ENCODE measurements at regions not wholly inside any gene's neighbourhood (a gene's known extent, or its start where the extent isn't known, plus 50 kb on each side); places are given as distances from the start of the nearest gene placed in this dataset.

DNA sequence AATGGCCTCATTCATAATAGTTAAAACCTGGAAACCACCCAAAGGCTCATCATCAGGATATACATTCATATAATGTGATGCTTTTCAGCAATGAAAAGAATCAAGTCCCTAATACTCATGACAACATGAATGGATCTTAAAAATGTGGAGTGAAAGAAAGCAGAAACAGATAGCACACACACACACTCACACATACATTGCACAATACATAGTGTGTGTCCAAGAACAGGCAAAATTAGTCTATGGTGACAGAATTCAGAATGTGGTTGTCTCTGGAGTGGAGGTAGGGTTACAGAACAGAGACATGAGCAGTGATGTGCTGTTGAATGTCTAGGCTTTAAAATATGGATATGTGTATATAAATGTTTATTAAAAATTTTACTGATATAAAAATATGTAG, 419.9 kb upstream of the PCDH15 start:
- TF ChIP-seq, protein P1, sequence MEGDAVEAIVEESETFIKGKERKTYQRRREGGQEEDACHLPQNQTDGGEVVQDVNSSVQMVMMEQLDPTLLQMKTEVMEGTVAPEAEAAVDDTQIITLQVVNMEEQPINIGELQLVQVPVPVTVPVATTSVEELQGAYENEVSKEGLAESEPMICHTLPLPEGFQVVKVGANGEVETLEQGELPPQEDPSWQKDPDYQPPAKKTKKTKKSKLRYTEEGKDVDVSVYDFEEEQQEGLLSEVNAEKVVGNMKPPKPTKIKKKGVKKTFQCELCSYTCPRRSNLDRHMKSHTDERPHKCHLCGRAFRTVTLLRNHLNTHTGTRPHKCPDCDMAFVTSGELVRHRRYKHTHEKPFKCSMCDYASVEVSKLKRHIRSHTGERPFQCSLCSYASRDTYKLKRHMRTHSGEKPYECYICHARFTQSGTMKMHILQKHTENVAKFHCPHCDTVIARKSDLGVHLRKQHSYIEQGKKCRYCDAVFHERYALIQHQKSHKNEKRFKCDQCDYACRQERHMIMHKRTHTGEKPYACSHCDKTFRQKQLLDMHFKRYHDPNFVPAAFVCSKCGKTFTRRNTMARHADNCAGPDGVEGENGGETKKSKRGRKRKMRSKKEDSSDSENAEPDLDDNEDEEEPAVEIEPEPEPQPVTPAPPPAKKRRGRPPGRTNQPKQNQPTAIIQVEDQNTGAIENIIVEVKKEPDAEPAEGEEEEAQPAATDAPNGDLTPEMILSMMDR (IDR thresholded peaks at IDR 0.05; ENCODE audit: insufficient read depth, low read length, missing control alignments): no peak
- DNase-seq (ENCODE audit: low read depth, low spot score): no peak
- H3K4me3 ChIP-seq (ENCODE audit: low read depth, low read length): no peak overlapping the region
- ChIA-PET POLR2A (no interaction called here), CTCF (no interaction called here)

DNA sequence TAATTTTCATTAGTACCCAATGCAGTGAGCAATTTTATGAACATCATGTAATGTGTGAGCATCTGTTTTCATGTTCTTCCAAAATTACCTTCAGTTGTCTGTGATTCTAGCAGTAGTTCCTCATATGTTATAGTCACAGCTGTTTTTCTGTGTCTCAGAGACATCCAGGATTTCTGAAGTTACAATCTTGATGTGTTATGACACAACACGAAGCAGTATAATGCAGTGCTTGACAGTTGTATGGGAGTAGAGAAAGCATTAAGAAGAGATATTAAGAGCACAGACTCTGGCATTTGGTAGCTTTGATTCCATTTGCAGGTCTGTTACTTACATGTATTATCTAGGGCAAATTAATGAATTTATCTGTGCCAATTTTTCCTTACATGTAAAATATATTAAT, 414.7 kb upstream of the PCDH15 start:
- no peak for DNase-seq (ENCODE audit: low read depth, low spot score)
- ChIA-PET POLR2A (no interaction called here), CTCF (no interaction called here)
- TF ChIP-seq, protein P1 (IDR thresholded peaks at IDR 0.05; ENCODE audit: insufficient read depth, low read length, missing control alignments): no peak
- H3K4me3 ChIP-seq (ENCODE audit: low read depth, low read length): no peak overlapping the region

DNA sequence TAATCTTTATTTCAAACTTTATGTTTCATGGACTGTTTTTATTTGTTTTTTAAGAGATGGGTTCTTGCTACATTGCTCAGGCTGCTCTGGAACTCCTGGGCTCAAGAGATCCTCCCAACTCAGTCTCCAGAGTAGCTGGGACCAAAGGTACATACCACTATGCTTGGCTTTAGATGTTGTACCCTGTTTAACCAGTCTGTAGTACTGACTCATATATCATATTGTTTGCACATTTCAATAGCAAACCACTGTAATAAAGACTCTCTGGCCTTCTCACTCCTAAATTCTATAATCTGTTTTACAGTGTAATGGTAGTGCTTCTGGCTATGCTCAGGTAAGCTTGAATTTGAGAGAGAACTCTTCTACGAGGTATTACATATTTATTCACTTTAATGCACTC, 413.6 kb upstream of the PCDH15 start:
- no peak for DNase-seq (ENCODE audit: low read depth, low spot score)
- no peak overlapping the region for H3K4me3 ChIP-seq (ENCODE audit: low read depth, low read length)
- CTCF ChIA-PET: no interaction called here
- POLR2A ChIA-PET: no interaction called here
- TF ChIP-seq, protein P1 (IDR thresholded peaks at IDR 0.05; ENCODE audit: insufficient read depth, low read length, missing control alignments): no peak

DNA sequence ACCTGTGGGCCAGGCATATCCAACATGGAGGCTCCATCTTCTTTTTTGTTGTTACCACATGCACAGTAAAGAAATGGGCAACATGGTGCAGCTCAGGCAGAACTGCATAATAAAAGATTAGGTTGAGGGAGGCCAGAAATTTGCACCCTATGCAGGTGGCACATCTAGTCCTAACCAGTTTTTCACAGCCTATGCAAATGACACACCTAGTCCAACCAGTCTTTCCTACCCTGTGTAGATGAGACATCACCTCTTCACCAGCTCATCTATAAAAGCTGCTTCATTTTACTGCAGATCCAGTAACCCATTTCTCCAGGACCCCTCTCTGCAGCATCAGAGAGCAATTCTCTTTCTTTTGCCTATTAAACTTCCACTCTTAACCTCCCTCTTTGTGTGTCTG, 411.0 kb upstream of the PCDH15 start:
- TF ChIP-seq, protein P1 (IDR thresholded peaks at IDR 0.05; ENCODE audit: insufficient read depth, low read length, missing control alignments): no peak
- ChIA-PET POLR2A (no interaction called here), CTCF (no interaction called here)
- no peak for DNase-seq (ENCODE audit: low read depth, low spot score)
- no peak overlapping the region for H3K4me3 ChIP-seq (ENCODE audit: low read depth, low read length)

DNA sequence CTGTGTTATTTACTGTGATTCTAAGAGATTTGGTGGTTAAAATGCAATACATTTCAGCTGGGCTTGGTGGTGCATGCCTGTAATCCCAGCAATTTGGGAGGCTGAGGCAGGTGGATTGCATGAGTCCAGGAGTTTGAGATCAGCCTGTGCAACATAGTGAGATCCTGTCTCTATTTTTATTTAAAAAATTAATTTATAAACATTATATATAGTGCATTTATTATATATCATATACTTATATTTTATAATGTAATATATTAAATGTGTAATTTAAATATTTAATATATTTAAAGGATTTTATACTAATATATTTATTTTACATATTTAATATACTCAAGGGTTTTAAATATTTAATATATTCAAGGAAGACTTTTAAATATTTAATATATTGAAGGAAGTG, 402.8 kb upstream of the PCDH15 start:
- ChIA-PET POLR2A (no interaction called here), CTCF (no interaction called here)
- TF ChIP-seq, protein P1 (IDR thresholded peaks at IDR 0.05; ENCODE audit: insufficient read depth, low read length, missing control alignments): no peak
- H3K4me3 ChIP-seq (ENCODE audit: low read depth, low read length): no peak overlapping the region
- no peak for DNase-seq (ENCODE audit: low read depth, low spot score)

DNA sequence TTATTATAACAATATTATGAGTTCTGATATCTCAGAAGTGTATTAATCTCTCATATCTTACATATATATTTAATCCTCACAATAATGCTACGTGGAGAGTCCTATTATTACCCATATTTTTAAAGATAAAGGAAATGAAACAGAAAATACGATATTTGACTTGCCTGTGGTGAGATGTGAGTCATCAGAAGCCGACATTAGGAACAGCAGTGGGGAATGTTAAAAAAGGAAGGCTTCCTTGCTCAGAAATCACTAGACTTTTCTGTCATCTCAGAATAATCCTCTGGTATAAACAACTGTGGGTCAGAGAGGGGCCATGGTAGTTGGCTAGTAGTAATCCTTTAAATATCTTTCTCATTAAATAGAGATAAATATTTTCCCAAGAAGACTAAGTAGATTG, 402.3 kb upstream of the PCDH15 start:
- H3K4me3 ChIP-seq (ENCODE audit: low read depth, low read length): no peak overlapping the region
- ChIA-PET POLR2A (no interaction called here), CTCF (no interaction called here)
- DNase-seq (ENCODE audit: low read depth, low spot score): no peak
- TF ChIP-seq, protein P1 (IDR thresholded peaks at IDR 0.05; ENCODE audit: insufficient read depth, low read length, missing control alignments): no peak

Measured in AG04449 (cell line).